HT1080 (cell line): ENCODE measurements at regions not wholly inside any gene's neighbourhood (a gene's known extent, or its start where the extent isn't known, plus 50 kb on each side); places are given as distances from the start of the nearest gene placed in this dataset.

Source experiments
- DNase-seq: peaks from one replicate; pipeline ENCODE4 v3.0.0-alpha.2; 2015; ENCODE audit warnings: low read depth

GRCh38 chr9:86836266-86836665 lies 111.0 kb downstream of the GAS1 start:
- DNase-seq: no peak

GRCh38 chr9:86830356-86830755 lies 117.0 kb downstream of the GAS1 start:
- DNase-seq: no peak

- no peak for DNase-seq
These were observed 117.7 kb downstream of the GAS1 start for GRCh38 chr9:86829496-86830046.

GRCh38 chr9:86828631-86829030 lies 118.7 kb downstream of the GAS1 start:
- no peak for DNase-seq

- no peak for DNase-seq
These were observed 119.4 kb downstream of the GAS1 start for GRCh38 chr9:86827893-86828292.

GRCh38 chr9:86825299-86825698 lies 122.0 kb downstream of the GAS1 start:
- DNase-seq: no peak

- no peak for DNase-seq
These were observed 125.1 kb downstream of the GAS1 start for GRCh38 chr9:86822006-86822801.

GRCh38 chr9:86821006-86821845 lies 126.1 kb downstream of the GAS1 start:
- no peak for DNase-seq

- DNase-seq: no peak
These were observed 127.8 kb downstream of the GAS1 start for GRCh38 chr9:86819552-86819951.

- no peak for DNase-seq
These were observed 128.7 kb downstream of the GAS1 start for GRCh38 chr9:86818636-86819035.

- DNase-seq: no peak
These were observed 130.4 kb downstream of the GAS1 start for GRCh38 chr9:86816868-86817267.

- no peak for DNase-seq
These were observed 130.9 kb downstream of the GAS1 start for GRCh38 chr9:86816366-86816765.

GRCh38 chr9:86812616-86813015 lies 134.7 kb downstream of the GAS1 start:
- no peak for DNase-seq

- no peak for DNase-seq
These were observed 137.4 kb downstream of the GAS1 start for GRCh38 chr9:86809759-86810367.

- no peak for DNase-seq
These were observed 138.2 kb downstream of the GAS1 start for GRCh38 chr9:86809151-86809550.

- no peak for DNase-seq
These were observed 139.8 kb downstream of the GAS1 start for GRCh38 chr9:86807367-86807976.

GRCh38 chr9:86804011-86804410 lies 143.3 kb downstream of the GAS1 start:
- no peak for DNase-seq

- DNase-seq: no peak
These were observed 144.2 kb downstream of the GAS1 start for GRCh38 chr9:86802900-86803673.

- DNase-seq: no peak
These were observed 146.1 kb downstream of the GAS1 start for GRCh38 chr9:86801246-86801645.

- no peak for DNase-seq
These were observed 146.6 kb downstream of the GAS1 start for GRCh38 chr9:86800681-86801080.

GRCh38 chr9:86798966-86799365 lies 148.3 kb downstream of the GAS1 start:
- DNase-seq: no peak
